ENCODE measurements at regions not wholly inside any gene's neighbourhood (a gene's known extent, or its start where the extent isn't known, plus 50 kb on each side); places are given as distances from the start of the nearest gene placed in this dataset.

DNA sequence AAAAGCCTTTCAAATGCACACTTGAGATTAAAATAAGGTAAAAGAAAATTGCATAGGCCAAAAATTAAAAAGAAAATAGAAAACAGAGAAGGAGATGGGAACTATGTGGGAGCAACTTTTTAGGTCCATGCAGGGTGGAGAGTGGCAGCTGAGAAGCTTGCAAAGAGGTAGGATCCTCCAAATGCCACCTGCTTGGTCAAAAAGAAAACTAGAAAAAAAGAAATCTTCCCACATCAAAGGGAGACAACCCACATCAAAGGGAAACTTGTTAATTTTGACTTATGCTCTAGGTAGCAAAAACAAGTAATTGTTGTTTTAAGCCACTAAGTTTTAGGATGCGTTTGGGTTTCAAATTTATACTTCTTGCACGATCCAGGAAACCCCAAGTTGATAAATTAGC lies 342.9 kb downstream of the IL20RB start:
- H3K36me3 ChIP-seq (ENCODE audit: control insufficient read depth in 4 of 4, insufficient read depth in 3 of 4, low read depth in 1 of 4, low read length in 3 of 4), result no peaks in the 10 kb centered on the region
- no peak overlapping the region for H3K9ac ChIP-seq (ENCODE audit: low read depth in 1 of 2, low read length in 2 of 2)
- H3K4me1 ChIP-seq (ENCODE audit: control insufficient read depth in 4 of 4, insufficient read depth in 4 of 4, low read length in 3 of 4), result no peaks in the 10 kb centered on the region
- H3K27ac ChIP-seq (ENCODE audit: low read depth in 1 of 2, low read length in 2 of 2), result no peak overlapping the region
- no peak for DNase-seq (ENCODE audit: low spot score)
- peaks cover 0 to 1% (median 0%) of the 10 kb centered on the region in 4 donors for H3K9me3 ChIP-seq (ENCODE audit: control insufficient read depth in 4 of 4, low read length in 3 of 4)
- H3K27me3 ChIP-seq (ENCODE audit: control insufficient read depth in 4 of 4, insufficient read depth in 4 of 4, low read length in 3 of 4), result no peaks in the 10 kb centered on the region
- H3K4me3 ChIP-seq (ENCODE audit: low read depth in 1 of 3, low read length in 3 of 3), result no peak overlapping the region
- WGBS, result 75% methylated on average over 2 of the region's 2 CpGs
- TF ChIP-seq FOXA2 (IDR thresholded peaks at IDR 0.05), result no peak
- no peak for TF ChIP-seq MAX (IDR thresholded peaks at IDR 0.05)
- no peak for TF ChIP-seq CTCF (IDR thresholded peaks at IDR 0.05; ENCODE audit: low read depth, low read length, missing input control)
- no peak for TF ChIP-seq TAF1 (conservative IDR thresholded peaks at IDR 0.05)
- TF ChIP-seq FOXA1 (IDR thresholded peaks at IDR 0.05), result no peak
- TF ChIP-seq RXRA (IDR thresholded peaks at IDR 0.05), result no peak
- TF ChIP-seq SP1 (IDR thresholded peaks at IDR 0.05), result no peak
- TF ChIP-seq, protein P1, sequence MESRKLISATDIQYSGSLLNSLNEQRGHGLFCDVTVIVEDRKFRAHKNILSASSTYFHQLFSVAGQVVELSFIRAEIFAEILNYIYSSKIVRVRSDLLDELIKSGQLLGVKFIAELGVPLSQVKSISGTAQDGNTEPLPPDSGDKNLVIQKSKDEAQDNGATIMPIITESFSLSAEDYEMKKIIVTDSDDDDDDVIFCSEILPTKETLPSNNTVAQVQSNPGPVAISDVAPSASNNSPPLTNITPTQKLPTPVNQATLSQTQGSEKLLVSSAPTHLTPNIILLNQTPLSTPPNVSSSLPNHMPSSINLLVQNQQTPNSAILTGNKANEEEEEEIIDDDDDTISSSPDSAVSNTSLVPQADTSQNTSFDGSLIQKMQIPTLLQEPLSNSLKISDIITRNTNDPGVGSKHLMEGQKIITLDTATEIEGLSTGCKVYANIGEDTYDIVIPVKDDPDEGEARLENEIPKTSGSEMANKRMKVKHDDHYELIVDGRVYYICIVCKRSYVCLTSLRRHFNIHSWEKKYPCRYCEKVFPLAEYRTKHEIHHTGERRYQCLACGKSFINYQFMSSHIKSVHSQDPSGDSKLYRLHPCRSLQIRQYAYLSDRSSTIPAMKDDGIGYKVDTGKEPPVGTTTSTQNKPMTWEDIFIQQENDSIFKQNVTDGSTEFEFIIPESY (IDR thresholded peaks at IDR 0.05), result no peak
- TF ChIP-seq, protein P2, sequence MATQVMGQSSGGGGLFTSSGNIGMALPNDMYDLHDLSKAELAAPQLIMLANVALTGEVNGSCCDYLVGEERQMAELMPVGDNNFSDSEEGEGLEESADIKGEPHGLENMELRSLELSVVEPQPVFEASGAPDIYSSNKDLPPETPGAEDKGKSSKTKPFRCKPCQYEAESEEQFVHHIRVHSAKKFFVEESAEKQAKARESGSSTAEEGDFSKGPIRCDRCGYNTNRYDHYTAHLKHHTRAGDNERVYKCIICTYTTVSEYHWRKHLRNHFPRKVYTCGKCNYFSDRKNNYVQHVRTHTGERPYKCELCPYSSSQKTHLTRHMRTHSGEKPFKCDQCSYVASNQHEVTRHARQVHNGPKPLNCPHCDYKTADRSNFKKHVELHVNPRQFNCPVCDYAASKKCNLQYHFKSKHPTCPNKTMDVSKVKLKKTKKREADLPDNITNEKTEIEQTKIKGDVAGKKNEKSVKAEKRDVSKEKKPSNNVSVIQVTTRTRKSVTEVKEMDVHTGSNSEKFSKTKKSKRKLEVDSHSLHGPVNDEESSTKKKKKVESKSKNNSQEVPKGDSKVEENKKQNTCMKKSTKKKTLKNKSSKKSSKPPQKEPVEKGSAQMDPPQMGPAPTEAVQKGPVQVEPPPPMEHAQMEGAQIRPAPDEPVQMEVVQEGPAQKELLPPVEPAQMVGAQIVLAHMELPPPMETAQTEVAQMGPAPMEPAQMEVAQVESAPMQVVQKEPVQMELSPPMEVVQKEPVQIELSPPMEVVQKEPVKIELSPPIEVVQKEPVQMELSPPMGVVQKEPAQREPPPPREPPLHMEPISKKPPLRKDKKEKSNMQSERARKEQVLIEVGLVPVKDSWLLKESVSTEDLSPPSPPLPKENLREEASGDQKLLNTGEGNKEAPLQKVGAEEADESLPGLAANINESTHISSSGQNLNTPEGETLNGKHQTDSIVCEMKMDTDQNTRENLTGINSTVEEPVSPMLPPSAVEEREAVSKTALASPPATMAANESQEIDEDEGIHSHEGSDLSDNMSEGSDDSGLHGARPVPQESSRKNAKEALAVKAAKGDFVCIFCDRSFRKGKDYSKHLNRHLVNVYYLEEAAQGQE (IDR thresholded peaks at IDR 0.05), result no peak
- no peak for TF ChIP-seq YY1 (IDR thresholded peaks at IDR 0.05)
- TF ChIP-seq NR2F2 (IDR thresholded peaks at IDR 0.05), result no peak
- TF ChIP-seq JUND (IDR thresholded peaks at IDR 0.05), result no peak
- TF ChIP-seq HNF4G (IDR thresholded peaks at IDR 0.05), result no peak
- TF ChIP-seq EGR1 (IDR thresholded peaks at IDR 0.05; ENCODE audit: low read depth in 2 of 2), result no peak
- no peak for TF ChIP-seq RAD21 (IDR thresholded peaks at IDR 0.05)
- TF ChIP-seq GABPA (IDR thresholded peaks at IDR 0.05 in 1 of 2, conservative IDR thresholded peaks at IDR 0.05 in 1 of 2), result no peak

DNA sequence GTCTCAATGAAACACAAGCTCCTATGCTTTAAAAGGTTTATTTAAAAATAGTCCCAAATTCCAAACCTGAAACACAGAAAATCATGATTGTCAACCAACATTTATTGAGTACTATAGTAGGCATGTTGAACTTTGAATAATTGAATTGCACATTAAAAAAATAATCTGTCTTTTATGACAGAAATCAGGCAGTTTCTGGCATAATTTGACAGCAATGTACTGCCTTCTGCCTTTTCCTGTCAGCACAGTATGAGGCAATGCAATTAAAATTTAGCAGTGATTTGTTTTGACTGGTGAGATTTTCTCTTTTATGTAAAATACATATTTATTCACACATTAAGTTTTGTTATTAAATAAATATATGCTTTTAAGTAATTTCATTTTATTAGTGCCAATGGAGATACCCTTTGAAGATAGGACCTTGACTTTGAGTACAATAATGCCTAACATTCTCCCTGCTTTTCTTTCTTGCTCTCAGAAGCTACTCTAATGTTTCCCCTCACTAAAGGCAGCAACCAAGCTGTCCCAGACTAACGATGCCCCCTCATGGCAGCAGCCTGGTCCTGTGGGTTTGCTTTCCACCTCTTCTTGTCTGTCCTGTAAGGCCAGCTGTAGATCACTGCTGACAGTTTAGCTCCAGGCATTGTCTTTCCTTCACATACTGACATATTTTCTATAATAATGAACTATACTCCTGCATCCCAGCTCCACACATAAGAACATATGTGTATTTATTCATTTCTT lies 346.7 kb downstream of the IL20RB start:
- Histone ChIP-seq H3K4me3 (ENCODE audit: low read depth in 1 of 3, low read length in 3 of 3) (no peak overlapping the region), H3K9me3 (ENCODE audit: control insufficient read depth in 4 of 4, low read length in 3 of 4) (peaks cover 0 to 1% (median 0%) of the 10 kb centered on the region in 4 donors)
- WGBS, result 49% methylated on average over 1 of the region's 1 CpG

More for the DNA sequence above, 346.7 kb downstream of the IL20RB start:
- no peak overlapping the region for H3K9ac ChIP-seq (ENCODE audit: low read depth in 1 of 2, low read length in 2 of 2)
- no peaks in the 10 kb centered on the region for H3K27me3 ChIP-seq (ENCODE audit: control insufficient read depth in 4 of 4, insufficient read depth in 4 of 4, low read length in 3 of 4)
- no peak for DNase-seq (ENCODE audit: low spot score)
- no peaks in the 10 kb centered on the region for H3K4me1 ChIP-seq (ENCODE audit: control insufficient read depth in 4 of 4, insufficient read depth in 4 of 4, low read length in 3 of 4)
- H3K27ac ChIP-seq (ENCODE audit: low read depth in 1 of 2, low read length in 2 of 2), result no peak overlapping the region
- no peak for TF ChIP-seq MAX (IDR thresholded peaks at IDR 0.05)
- no peaks in the 10 kb centered on the region for H3K36me3 ChIP-seq (ENCODE audit: control insufficient read depth in 4 of 4, insufficient read depth in 3 of 4, low read depth in 1 of 4, low read length in 3 of 4)

Measured in liver (tissue), 8 donors.